ENCODE measurements at regions not wholly inside any gene's neighbourhood (a gene's known extent, or its start where the extent isn't known, plus 50 kb on each side); places are given as distances from the start of the nearest gene placed in this dataset.

DNA sequence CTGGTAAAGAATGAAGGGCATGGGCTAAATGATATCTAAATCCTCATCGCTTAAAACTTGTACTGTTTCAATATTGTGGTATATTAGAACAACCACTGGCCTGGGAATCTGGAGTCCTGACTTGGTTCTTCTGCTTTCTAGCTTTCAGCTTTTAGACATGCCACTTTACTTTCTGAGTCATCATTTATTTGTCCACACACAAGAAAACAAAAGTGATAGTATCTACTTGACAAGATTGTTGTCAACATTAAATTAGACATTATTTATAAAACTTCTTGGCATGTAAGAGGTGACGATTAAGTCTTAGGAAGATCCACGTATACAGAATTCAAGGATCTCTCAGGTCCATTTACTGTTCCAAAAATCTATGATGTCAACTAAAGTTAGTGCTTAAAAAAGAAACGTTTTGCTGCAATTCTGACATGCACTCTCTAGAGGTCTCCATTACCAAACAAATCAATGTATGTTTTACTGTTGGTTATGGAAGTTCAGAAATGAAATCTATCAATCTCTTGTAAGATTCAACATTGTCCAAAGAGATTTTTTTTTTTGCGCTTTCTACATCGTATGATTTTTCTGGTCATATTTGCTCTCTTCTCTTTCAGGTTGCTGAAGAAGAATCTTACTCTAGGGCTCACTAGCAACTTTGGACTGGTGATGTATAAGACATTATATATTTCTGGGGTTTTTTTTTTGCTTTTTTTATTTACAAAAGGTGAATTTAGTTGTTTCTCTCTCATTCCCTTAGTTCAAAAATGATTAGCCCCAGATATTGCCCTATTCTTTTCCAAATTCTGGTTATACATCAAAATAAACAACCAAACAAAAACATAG, 53.6 kb upstream of the DYNC1I1 start:
- 45 to 61% (median 53%) methylated on average over 6 of the region's 6 CpGs for WGBS, 5 donors
- no peaks in the 10 kb centered on the region for H3K36me3 ChIP-seq
- H3K4me3 ChIP-seq, result no peak overlapping the region
- DNase-seq, result peak in 1 of 2 donors; percentile 23
- intact Hi-C loops (cut with DNase I; ENCODE audit: low total_unique reads), result no loop called here
- H3K27ac ChIP-seq, result no peak overlapping the region
- no peaks in the 10 kb centered on the region for H3K4me1 ChIP-seq
- TF ChIP-seq POLR2AphosphoS5 (IDR thresholded peaks at IDR 0.05) (no peak), EP300 (IDR thresholded peaks at IDR 0.05) (no peak), POLR2A (IDR thresholded peaks at IDR 0.05) (no peak), CTCF (IDR thresholded peaks at IDR 0.05) (no peak)
- no peaks in the 10 kb centered on the region for H3K9me3 ChIP-seq
- peaks cover 0 to 10% (median 0%) of the 10 kb centered on the region in 3 donors for H3K27me3 ChIP-seq

DNA sequence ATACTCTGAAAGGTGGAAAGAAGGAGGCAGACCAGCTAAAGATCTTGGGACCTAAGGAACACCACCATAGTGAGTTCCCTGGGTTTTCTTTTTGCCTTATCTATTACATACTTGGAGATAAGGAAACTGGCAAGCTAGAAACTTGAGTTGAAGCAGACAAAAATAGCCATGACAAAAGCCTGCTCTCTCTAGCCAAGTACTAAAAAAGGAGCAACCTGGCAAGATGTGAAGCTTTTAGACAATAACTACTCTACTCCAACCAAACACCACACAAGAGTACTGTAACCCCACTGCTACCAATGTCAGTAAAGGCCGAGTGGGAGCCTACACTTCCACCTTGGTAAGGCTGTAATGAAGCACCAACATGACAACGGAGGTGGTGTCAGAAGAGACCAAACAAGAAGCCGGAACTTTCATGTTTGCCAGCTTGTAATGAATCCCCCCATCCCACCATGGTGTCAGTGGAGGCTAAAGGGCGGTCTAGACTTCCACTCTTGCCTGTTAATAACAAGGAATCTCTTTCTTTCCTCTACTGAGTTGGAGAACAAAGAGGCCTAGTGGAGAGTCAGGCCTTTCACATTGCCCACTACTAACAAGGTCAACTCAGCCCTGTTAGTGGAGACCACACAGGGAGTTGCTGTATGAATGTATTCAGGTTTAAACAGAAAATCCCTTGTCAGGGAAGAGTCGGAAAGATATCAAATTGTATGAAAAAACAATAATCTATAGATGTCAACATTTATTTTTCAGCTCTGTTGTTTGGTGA, 55.8 kb upstream of the DYNC1I1 start:
- no peaks in the 10 kb centered on the region for H3K4me1 ChIP-seq
- peaks cover 0 to 5% (median 0%) of the 10 kb centered on the region in 3 donors for H3K27me3 ChIP-seq
- H3K27ac ChIP-seq, result no peak overlapping the region
- H3K9me3 ChIP-seq, result no peaks in the 10 kb centered on the region
- no peak overlapping the region for H3K4me3 ChIP-seq
- intact Hi-C loops (cut with DNase I; ENCODE audit: low total_unique reads), result no loop called here
- no peaks in the 10 kb centered on the region for H3K36me3 ChIP-seq
- 79 to 89% (median 83%) methylated on average over 5 of the region's 5 CpGs for WGBS, 5 donors
- no peak for TF ChIP-seq POLR2A (IDR thresholded peaks at IDR 0.05)
- no peak for DNase-seq

- Histone ChIP-seq H3K9me3 (no peaks in the 10 kb centered on the region), H3K27ac (no peak overlapping the region), H3K36me3 (no peaks in the 10 kb centered on the region), H3K4me1 (no peaks in the 10 kb centered on the region), H3K27me3 (peaks cover 0 to 3% (median 0%) of the 10 kb centered on the region in 3 donors), H3K4me3 (no peak overlapping the region)
- intact Hi-C loops (cut with DNase I; ENCODE audit: low total_unique reads), result no loop called here
- TF ChIP-seq POLR2AphosphoS5 (IDR thresholded peaks at IDR 0.05), result no peak
- TF ChIP-seq CTCF (IDR thresholded peaks at IDR 0.05), result no peak
- no peak for TF ChIP-seq EP300 (IDR thresholded peaks at IDR 0.05)
- TF ChIP-seq POLR2A (IDR thresholded peaks at IDR 0.05), result no peak
- DNase-seq, result no peak
Measured at GRCh38 chr7:95715274-95715673, 57.1 kb upstream of the DYNC1I1 start.

- H3K27ac ChIP-seq, result no peak overlapping the region
- H3K9me3 ChIP-seq, result no peaks in the 10 kb centered on the region
- TF ChIP-seq EP300 (IDR thresholded peaks at IDR 0.05), result no peak
- TF ChIP-seq POLR2AphosphoS5 (IDR thresholded peaks at IDR 0.05), result no peak
- no peak for TF ChIP-seq POLR2A (IDR thresholded peaks at IDR 0.05)
- no peak for TF ChIP-seq CTCF (IDR thresholded peaks at IDR 0.05)
- intact Hi-C loops (cut with DNase I; ENCODE audit: low total_unique reads), result no loop called here
- no peak overlapping the region for H3K4me3 ChIP-seq
- no peaks in the 10 kb centered on the region for H3K36me3 ChIP-seq
- H3K27me3 ChIP-seq, result no peaks in the 10 kb centered on the region
- no peaks in the 10 kb centered on the region for H3K4me1 ChIP-seq
- no peak for DNase-seq
Measured at GRCh38 chr7:95710711-95711110, 61.6 kb upstream of the DYNC1I1 start.

- intact Hi-C loops (cut with DNase I; ENCODE audit: low total_unique reads), result no loop called here
- Histone ChIP-seq H3K4me1 (no peaks in the 10 kb centered on the region), H3K36me3 (no peaks in the 10 kb centered on the region), H3K27ac (no peak overlapping the region), H3K4me3 (no peak overlapping the region), H3K9me3 (no peaks in the 10 kb centered on the region), H3K27me3 (no peaks in the 10 kb centered on the region)
- no peak for TF ChIP-seq POLR2AphosphoS5 (IDR thresholded peaks at IDR 0.05)
- TF ChIP-seq CTCF (IDR thresholded peaks at IDR 0.05), result no peak
- TF ChIP-seq POLR2A (IDR thresholded peaks at IDR 0.05), result no peak
- no peak for TF ChIP-seq EP300 (IDR thresholded peaks at IDR 0.05)
- no peak for DNase-seq
Measured at GRCh38 chr7:95700917-95701316, 71.4 kb upstream of the DYNC1I1 start.

All from stomach (tissue), 8 donors.